Superior temporal gyrus (tissue), 1 donor: ENCODE measurements at regions not wholly inside any gene's neighbourhood (a gene's known extent, or its start where the extent isn't known, plus 50 kb on each side); places are given as distances from the start of the nearest gene placed in this dataset.
"Not testable (repeated sequence)": the region's sequence is repeated elsewhere in the genome, so short reads cannot be mapped to it uniquely, and the experiment has no call there.

ENCODE experiments used
- DNase-seq: peaks from one replicate; pipeline ENCODE4 v3.0.0-alpha.2; 2016; ENCODE audit errors: extremely low spot score

DNA sequence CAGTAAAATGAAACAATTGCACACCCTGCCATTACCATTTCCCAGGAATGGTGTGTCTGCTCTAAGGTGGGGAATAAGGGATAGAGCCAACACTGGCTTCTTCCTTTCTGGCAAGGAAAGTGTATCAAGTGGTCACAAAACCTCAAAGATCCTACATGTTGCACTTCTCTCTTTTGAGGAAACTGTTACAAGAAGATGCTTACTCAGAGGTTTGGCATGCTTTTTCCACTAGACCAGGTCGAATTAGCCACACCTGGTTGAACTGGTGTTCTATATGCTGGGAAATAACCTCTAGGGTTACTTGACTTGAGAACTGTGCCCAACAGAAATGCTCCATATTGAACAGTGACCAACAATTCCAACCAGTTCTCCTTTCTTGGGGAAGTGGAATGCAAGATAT is 102.9 kb downstream of the LRRN1 start:
- DNase-seq, result no peak

GRCh38 chr3:3906171-3906570 is 106.9 kb downstream of the LRRN1 start:
- DNase-seq, result no peak

- no peak for DNase-seq
These were observed 107.8 kb downstream of the LRRN1 start for GRCh38 chr3:3907023-3907422.

DNA sequence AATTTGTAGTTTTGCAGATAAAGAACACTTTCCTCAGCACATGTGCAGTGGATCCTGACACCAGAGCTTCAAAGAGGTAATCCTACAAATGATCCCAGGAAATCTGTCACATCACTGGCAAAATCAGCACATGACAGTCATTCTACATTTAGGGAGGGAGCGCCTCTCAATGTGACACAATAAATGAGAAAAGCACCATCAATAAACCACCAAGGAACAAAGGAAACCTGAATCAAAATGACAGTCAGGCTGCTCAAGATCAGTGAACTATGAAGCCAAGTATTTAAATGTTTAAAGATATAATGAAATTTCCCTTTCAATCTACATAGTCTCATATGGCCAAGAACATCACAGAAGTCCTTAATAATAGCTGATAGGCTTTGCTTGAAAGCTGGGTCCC is 119.5 kb downstream of the LRRN1 start:
- DNase-seq, result no peak

GRCh38 chr3:3919316-3919715 is 120.1 kb downstream of the LRRN1 start:
- DNase-seq, result no peak

DNA sequence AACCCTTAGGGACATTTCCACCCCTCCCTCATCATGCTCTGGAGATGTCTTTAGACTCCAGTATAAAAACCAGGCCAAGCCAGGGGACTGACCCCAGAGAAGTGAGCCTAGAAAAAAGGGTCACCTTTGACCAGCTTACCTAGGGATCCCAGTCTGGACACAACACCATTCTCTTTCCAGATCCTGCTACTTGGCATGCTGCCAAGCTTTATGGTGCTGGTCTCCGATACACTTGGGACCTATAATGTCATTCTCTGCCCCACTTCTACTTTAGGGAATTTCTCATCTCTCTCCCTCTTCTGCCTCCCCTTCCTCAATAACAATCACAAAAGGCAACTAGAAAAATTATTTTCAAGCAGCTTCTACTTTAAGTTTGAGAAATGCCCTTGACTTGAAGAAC is 124.4 kb downstream of the LRRN1 start:
- DNase-seq, result no peak

DNA sequence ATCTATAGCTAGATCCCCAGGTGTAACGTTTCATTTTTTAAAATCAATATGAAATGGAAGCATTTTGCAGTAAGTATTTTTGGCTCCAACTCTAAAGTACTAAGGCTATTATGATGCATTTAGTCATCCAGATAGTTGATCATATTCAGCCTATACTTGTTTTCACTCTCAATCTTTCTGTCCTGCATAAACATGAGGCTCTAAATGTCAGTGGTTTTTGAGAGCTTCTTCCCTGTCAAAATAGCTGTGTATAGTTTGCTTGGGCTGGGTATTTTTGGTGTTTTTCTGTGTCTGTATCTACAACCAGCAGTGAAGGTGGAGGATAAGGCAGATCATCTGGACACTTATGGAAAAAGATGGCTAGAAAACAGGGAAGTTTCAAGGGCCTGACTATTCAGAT is 128.0 kb downstream of the LRRN1 start:
- no peak for DNase-seq

DNA sequence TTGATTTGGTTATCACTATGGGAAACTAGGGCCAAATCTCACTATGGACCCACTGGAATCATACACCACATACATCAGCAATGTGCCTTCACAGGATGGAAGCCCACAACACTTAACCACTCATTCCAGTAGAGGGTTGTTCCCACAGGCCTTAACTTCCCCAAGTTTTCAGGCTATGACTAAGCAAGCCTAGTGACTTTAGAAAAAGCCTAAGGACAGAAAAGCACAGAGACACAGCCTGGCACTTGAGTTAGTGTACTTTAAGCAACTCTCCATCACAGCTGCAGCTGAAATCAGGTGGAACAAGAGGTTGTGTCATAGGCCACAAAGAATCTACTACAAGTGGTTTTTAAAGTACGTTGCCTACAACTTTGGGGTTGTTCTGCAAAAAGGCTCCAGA is 128.7 kb downstream of the LRRN1 start:
- DNase-seq, result no peak

GRCh38 chr3:3941380-3941779 is 142.1 kb downstream of the LRRN1 start:
- not testable (repeated sequence) for DNase-seq

GRCh38 chr3:3951071-3951470 is 151.8 kb downstream of the LRRN1 start:
- DNase-seq, result no peak

GRCh38 chr3:3951501-3951900 is 152.3 kb downstream of the LRRN1 start:
- no peak for DNase-seq

- DNase-seq, result not testable (repeated sequence)
These were observed 163.6 kb downstream of the LRRN1 start for GRCh38 chr3:3962867-3963266.

DNA sequence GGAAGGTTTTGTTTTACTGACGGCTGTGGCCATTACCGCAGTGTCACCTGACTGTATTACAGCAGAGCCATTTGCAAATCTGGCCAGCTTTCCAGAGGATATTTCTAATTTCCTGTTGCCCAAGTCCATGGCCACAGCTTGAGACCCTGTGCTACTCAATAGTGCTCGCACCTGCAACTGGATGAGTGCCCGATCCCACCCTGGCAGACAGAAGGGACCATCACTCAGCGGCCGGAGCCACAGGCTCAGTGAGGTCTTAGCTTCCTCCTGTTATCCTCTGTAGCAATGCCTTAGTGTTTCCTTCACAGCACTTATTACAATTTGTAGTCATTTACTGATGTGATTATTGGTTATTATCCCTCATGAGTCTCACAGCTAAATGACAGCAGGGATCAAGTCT is 184.8 kb downstream of the LRRN1 start:
- no peak for DNase-seq

DNA sequence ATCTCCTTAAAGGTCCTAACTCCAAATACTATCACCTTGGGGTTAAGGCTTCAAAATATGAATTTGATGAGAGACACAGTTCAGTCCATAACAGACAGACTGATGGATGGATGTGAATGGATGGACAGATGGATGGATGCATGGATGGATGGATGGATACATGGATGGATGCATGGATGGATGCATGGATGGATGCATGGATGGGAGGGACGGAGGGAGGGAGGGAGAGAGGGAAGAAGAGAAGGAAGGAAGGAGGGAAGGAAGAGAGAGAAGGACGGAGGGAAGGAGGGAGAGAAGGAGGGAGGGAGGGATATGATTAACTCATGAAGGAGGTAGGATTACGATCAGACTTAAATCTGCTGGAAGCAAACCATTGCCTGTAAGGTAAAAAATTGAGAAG is 192.4 kb downstream of the LRRN1 start:
- DNase-seq, result no peak

DNA sequence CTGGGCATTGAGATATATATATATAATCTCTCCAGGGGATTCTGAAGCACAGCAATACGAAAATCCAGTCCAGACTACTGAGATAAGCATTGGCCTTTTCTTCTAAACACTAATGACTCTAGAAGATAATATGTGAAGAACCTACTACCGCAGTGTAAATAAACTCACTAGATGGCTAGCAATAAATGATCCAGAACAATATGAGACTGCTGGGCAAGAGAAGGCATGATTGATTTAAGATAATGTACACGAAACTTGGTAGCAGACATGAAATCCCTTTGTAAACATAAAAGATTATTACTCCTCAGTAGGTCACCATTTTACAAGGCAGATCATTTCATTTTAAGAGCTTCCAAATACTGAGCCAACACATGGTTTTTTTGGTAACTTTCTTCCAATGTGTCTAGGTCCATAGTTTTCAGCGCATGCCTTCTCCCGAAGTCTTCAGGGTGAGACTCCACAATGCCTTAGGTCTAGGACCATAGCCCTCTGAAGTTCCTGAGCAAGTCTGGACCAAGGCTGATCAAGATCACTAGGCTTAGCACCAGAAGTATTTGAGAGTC is 193.2 kb downstream of the LRRN1 start:
- no peak for DNase-seq

GRCh38 chr3:3998140-3998922 is 199.1 kb downstream of the LRRN1 start:
- peak; percentile 79 for DNase-seq

GRCh38 chr3:3999340-3999739 is 200.1 kb downstream of the LRRN1 start:
- not testable (repeated sequence) for DNase-seq

GRCh38 chr3:4001976-4002375 is 202.7 kb downstream of the LRRN1 start:
- DNase-seq, result no peak

DNA sequence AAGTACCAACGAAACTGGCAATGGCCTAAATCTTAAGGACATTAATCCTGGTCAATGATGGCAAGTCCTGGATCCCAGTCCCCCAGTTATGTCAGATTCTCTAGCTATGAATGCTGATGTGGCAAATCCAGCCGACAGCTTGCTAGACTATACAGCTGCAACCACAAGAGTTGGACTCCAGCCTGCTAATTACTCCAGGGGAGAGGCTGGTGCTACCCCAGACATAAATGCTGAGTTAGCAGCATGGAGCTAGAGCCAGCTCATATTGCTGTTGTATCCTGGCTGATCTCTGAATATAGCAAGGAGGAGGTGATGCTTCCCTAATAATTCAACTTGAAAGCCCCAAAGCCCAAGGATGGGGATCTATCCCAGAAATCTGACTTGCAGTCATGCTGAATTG is 207.1 kb downstream of the LRRN1 start:
- DNase-seq, result no peak

- DNase-seq, result no peak
These were observed 209.0 kb downstream of the LRRN1 start for GRCh38 chr3:4008205-4008604.

- DNase-seq, result no peak
These were observed 211.9 kb downstream of the LRRN1 start for GRCh38 chr3:4011166-4011565.

DNA sequence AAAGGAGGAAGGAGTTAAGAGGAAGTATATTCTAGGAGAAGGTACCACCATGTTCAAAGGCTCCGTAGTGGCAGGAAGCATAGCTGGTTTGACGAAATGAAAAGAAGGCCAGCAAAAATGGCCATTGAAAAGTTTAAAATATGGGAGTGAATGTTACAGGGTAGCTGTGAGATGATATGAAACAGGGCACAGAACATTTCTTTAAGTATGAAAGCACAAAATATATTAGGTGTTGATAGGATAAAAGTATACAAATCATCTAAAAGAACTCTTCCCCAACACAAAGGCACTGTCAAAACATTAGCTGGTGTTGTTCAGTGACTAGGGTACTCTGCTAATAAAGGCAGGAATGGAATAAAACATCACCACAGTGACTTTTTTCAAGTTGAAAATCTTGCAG is 216.2 kb downstream of the LRRN1 start:
- DNase-seq, result no peak

- no peak for DNase-seq
These were observed 220.3 kb downstream of the LRRN1 start for GRCh38 chr3:4019501-4019900.

GRCh38 chr3:4021162-4021561 is 221.9 kb downstream of the LRRN1 start:
- no peak for DNase-seq
